Esophagus muscularis mucosa (tissue), 4 donors: ENCODE measurements at regions not wholly inside any gene's neighbourhood (a gene's known extent, or its start where the extent isn't known, plus 50 kb on each side); places are given as distances from the start of the nearest gene placed in this dataset.
"Not testable (repeated sequence)": the region's sequence is repeated elsewhere in the genome, so short reads cannot be mapped to it uniquely, and the experiment has no call there.

Experiments
- DNase-seq: peaks from one replicate; pipeline ENCODE4 v3.0.0-alpha.2; 2017; ENCODE audit errors: extremely low spot score
- H3K27ac ChIP-seq, 4 donors: fragments of 200-600 bp; sonication (generic); replicated peaks in 1 of 4; 1 replicate in 3 of 4; 2 replicates in 1 of 4; pipeline ENCODE4 v1.5.1; 2016 to 2019; ENCODE audit warnings: mild to moderate bottlenecking in 1 of 4
- H3K27me3 ChIP-seq, 4 donors: fragments of 200-600 bp; sonication (generic); one replicate each; pipeline versions ENCODE4 v1.5.1 to v1.6.0; 2016 to 2019
- H3K36me3 ChIP-seq, 4 donors: fragments of 200-600 bp; sonication (generic); one replicate each; pipeline ENCODE4 v1.5.1; 2016 to 2019
- H3K4me1 ChIP-seq, 4 donors: fragments of 200-600 bp; sonication (generic); one replicate each; pipeline ENCODE4 v1.5.1; 2016 to 2019
- H3K4me3 ChIP-seq, 4 donors: fragments of 200-600 bp; sonication (generic); 1 replicate in 2 of 4; 2 replicates in 2 of 4; pipeline ENCODE4 v1.5.1; 2016 to 2019; ENCODE audit warnings: mild to moderate bottlenecking in 4 of 4, moderate library complexity in 1 of 4
- H3K9me3 ChIP-seq, 4 donors: fragments of 200-600 bp; sonication (generic); 1 replicate in 3 of 4; 2 replicates in 1 of 4; pipeline ENCODE4 v1.5.1; 2016 to 2019
- CTCF ChIP-seq, 3 experiments: fragments of 200-600 bp in 2 of 3; fragments of 450-650 bp in 1 of 3; sonication (generic) in 2 of 3; IDR thresholded peaks; one replicate each; pipeline ENCODE4 v1.5.1; 2017 to 2019; ENCODE audit warnings: antibody characterized with exemption in 3 of 3, mild to moderate bottlenecking in 2 of 3, moderate library complexity in 1 of 3
- EP300 ChIP-seq: sonication (generic); formaldehyde crosslinking; IDR thresholded peaks from one replicate; pipeline ENCODE4 v1.6.1; 2017; ENCODE audit warnings: antibody characterized with exemption
- POLR2A ChIP-seq: fragments of 450-650 bp; IDR thresholded peaks from one replicate; pipeline ENCODE4 v1.6.1; 2017; ENCODE audit warnings: antibody characterized with exemption, moderate library complexity, mild to moderate bottlenecking, low read depth
- POLR2AphosphoS5 ChIP-seq, 2 donors: sonication (generic); formaldehyde crosslinking; IDR thresholded peaks; one replicate each; pipeline ENCODE4 v1.6.1; 2017; ENCODE audit warnings: antibody characterized with exemption in 2 of 2
- WGBS: methylation state at CpG from one replicate; pipeline ENCODE4 v1.1.5; 2018; 5-methylcytosine and 5-hydroxymethylcytosine counted together
- intact Hi-C: fragments of 100-400 bp; cut with DNase I; formaldehyde crosslinking; loops from one replicate; pipeline ENCODE4 v1.15.1; 2023

- H3K4me3 ChIP-seq = no peak overlapping the region
- no peaks in the 10 kb centered on the region for H3K4me1 ChIP-seq
- TF ChIP-seq POLR2AphosphoS5 (IDR thresholded peaks at IDR 0.05) (no peak), EP300 (no peak), CTCF (IDR thresholded peaks at IDR 0.05) (no peak), POLR2A (no peak)
- 0% methylated on average over 1 of the region's 1 CpG for WGBS
- intact Hi-C loops = no loop called here
- H3K27me3 ChIP-seq = peaks cover 0 to under 1% (median 0%) of the 10 kb centered on the region in 4 donors
- H3K36me3 ChIP-seq = no peaks in the 10 kb centered on the region
- no peak for DNase-seq
- H3K9me3 ChIP-seq = no peaks in the 10 kb centered on the region
- no peak overlapping the region for H3K27ac ChIP-seq
Observed at GRCh38 chr7:142471820-142472219, 214.0 kb upstream of the PRSS58 start.

DNA sequence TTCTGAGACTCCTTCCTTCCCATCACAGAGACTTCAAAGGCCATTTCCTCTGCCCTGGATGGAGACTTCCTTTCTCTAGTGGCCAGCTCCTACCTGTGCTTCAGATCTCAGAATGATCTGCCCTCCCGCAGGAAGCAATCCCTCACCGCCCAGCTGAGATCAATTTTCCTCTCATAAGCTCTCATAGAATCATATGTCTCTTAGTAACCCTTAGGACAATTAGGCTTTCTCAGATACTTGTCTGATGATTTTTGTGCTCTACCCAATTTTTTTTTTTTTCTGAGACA is 212.6 kb upstream of the PRSS58 start:
- intact Hi-C loops = no loop called here
- no peak for DNase-seq
- H3K27me3 ChIP-seq = no peaks in the 10 kb centered on the region
- H3K36me3 ChIP-seq = no peaks in the 10 kb centered on the region
- no peaks in the 10 kb centered on the region for H3K9me3 ChIP-seq
- H3K4me3 ChIP-seq = no peak overlapping the region
- no peak overlapping the region for H3K27ac ChIP-seq
- TF ChIP-seq POLR2A (no peak), CTCF (IDR thresholded peaks at IDR 0.05) (no peak), POLR2AphosphoS5 (IDR thresholded peaks at IDR 0.05) (no peak), EP300 (no peak)
- no peaks in the 10 kb centered on the region for H3K4me1 ChIP-seq
- 75% methylated on average over 2 of the region's 2 CpGs for WGBS

GRCh38 chr7:142469696-142470543 is 212.1 kb upstream of the PRSS58 start:
- intact Hi-C loops = no loop called here
- WGBS = 85% methylated on average over 8 of the region's 11 CpGs

GRCh38 chr7:142468871-142469665 is 211.2 kb upstream of the PRSS58 start:
- Histone ChIP-seq H3K4me1 (no peaks in the 10 kb centered on the region), H3K27me3 (no peaks in the 10 kb centered on the region), H3K4me3 (no peak overlapping the region), H3K36me3 (no peaks in the 10 kb centered on the region), H3K27ac (no peak overlapping the region), H3K9me3 (no peaks in the 10 kb centered on the region)
- 84% methylated on average over 6 of the region's 6 CpGs for WGBS
- intact Hi-C loops = no loop called here
- DNase-seq = no peak
- TF ChIP-seq POLR2A (no peak), POLR2AphosphoS5 (IDR thresholded peaks at IDR 0.05) (no peak), CTCF (IDR thresholded peaks at IDR 0.05) (no peak), EP300 (no peak)

More at GRCh38 chr7:142469696-142470543, 212.1 kb upstream of the PRSS58 start:
- H3K4me1 ChIP-seq = no peaks in the 10 kb centered on the region
- DNase-seq = no peak
- no peak overlapping the region for H3K27ac ChIP-seq
- no peak overlapping the region for H3K4me3 ChIP-seq
- no peaks in the 10 kb centered on the region for H3K36me3 ChIP-seq
- no peaks in the 10 kb centered on the region for H3K27me3 ChIP-seq
- TF ChIP-seq POLR2AphosphoS5 (IDR thresholded peaks at IDR 0.05) (no peak), POLR2A (no peak), CTCF (IDR thresholded peaks at IDR 0.05) (no peak), EP300 (no peak)
- no peaks in the 10 kb centered on the region for H3K9me3 ChIP-seq

- H3K36me3 ChIP-seq, DNase-seq, H3K9me3 ChIP-seq, H3K4me1 ChIP-seq, H3K27ac ChIP-seq, intact Hi-C loops, H3K27me3 ChIP-seq, H3K4me3 ChIP-seq: not testable (repeated sequence)
- 51% methylated on average over 7 of the region's 7 CpGs for WGBS
Observed at GRCh38 chr7:142467056-142467655, 209.3 kb upstream of the PRSS58 start.
